Left ventricle myocardium superior (tissue), 1 donor: ENCODE measurements at regions not wholly inside any gene's neighbourhood (a gene's known extent, or its start where the extent isn't known, plus 50 kb on each side); places are given as distances from the start of the nearest gene placed in this dataset.
A peak's percentile ranks its signal among the peaks of the same experiment; 100 is the strongest.
"Not testable (repeated sequence)": the region's sequence is repeated elsewhere in the genome, so short reads cannot be mapped to it uniquely, and the experiment has no call there.

Experiments used
- ATAC-seq: fragments of 200-7000 bp; cut with Tn5 transposase; one replicate; pipeline ENCODE4 v1.9.1; 2020; ENCODE audit warnings: mild to moderate bottlenecking, moderate library complexity
- DNase-seq: peaks from one replicate; pipeline ENCODE4 v3.0.0-alpha.2; 2020
- intact Hi-C: fragments of 100-400 bp; cut with micrococcal nuclease; formaldehyde crosslinking; loops from one replicate; pipeline ENCODE4 v1.11.0; 2022
- donor health status: DM: no; HTN: yes; CAD: no; lungs with severe emphysema.

- ATAC-seq = peak; percentile 56
- DNase-seq, intact Hi-C loops: not testable (repeated sequence)
Measured at GRCh38 chrX:222800-223513, 58.2 kb upstream of the PLCXD1 start.

GRCh38 chrX:223514-223854 is 57.7 kb upstream of the PLCXD1 start:
- peak; percentile 21 for ATAC-seq
- intact Hi-C loops, DNase-seq: not testable (repeated sequence)

GRCh38 chrX:226474-227164 is 54.6 kb upstream of the PLCXD1 start:
- peak; percentile 76 for ATAC-seq
- intact Hi-C loops, DNase-seq: not testable (repeated sequence)

- ATAC-seq, DNase-seq, intact Hi-C loops: not testable (repeated sequence)
Measured at GRCh38 chrX:227396-227795, 53.8 kb upstream of the PLCXD1 start.
